ENCODE measurements at regions not wholly inside any gene's neighbourhood (a gene's known extent, or its start where the extent isn't known, plus 50 kb on each side); places are given as distances from the start of the nearest gene placed in this dataset.
"Not testable (repeated sequence)": the region's sequence is repeated elsewhere in the genome, so short reads cannot be mapped to it uniquely, and the experiment has no call there.

DNA sequence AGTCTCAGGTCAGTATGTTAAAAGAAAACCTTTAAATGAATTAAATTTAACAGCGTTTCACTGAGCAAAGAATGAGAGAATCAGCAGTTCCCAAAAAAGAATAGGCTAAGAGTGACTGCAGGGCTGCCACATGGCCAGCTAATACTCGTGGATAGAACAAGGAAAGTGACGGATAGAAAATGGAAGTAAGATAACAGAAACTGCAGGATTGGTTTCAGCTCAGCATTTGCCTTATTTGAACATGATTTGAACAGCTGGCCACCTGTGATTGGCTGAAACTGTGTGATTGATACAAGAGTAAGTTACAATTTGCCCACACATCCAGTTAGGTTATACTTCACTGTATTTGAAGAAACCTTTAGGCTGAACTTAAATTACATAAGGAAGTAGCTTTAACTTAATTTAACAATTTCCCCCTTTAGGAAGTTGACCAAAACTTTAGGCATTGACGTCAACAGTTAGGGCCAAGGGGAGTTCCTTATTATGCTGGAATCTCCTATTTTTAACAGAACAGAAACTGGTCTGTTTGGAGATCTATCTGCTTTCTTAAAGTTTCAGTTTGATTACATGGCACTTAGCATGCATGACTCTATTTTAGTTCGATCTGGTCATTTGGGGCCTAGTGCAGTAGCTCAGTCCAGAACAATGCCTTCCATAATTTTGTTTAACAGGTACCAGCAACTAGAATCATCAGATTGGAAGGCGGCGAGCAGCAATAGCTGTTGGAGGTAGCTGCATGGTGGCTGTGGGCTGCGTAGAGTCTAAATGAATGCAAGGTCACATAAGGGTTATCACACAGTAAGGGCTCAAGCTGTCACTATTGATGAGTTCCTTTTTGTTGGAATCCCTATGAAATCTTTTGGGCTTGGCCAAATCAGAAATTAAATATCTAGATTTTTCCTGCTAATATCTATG is 143.4 kb downstream of the TRIM43 start:
- no peak for TF ChIP-seq CTCF (IDR thresholded peaks at IDR 0.05; ENCODE audit: control insufficient read depth, insufficient read depth, low read depth, low read length, missing control alignments)
- DNase-seq (ENCODE audit: low read depth) = no peak
- H3K4me3 ChIP-seq (ENCODE audit: control insufficient read depth, low read depth, low read length) = no peak overlapping the region

GRCh38 chr2:95738301-95738700 is 146.5 kb downstream of the TRIM43 start:
- no peak for TF ChIP-seq CTCF (IDR thresholded peaks at IDR 0.05; ENCODE audit: control insufficient read depth, insufficient read depth, low read depth, low read length, missing control alignments)
- H3K4me3 ChIP-seq (ENCODE audit: control insufficient read depth, low read depth, low read length) = no peak overlapping the region
- no peak for DNase-seq (ENCODE audit: low read depth)

GRCh38 chr2:95752126-95752525 is 160.3 kb downstream of the TRIM43 start:
- not testable (repeated sequence) for DNase-seq (ENCODE audit: low read depth)

GRCh38 chr2:95753812-95754211 is 162.0 kb downstream of the TRIM43 start:
- not testable (repeated sequence) for H3K4me3 ChIP-seq (ENCODE audit: control insufficient read depth, low read depth, low read length); DNase-seq (ENCODE audit: low read depth)

More at GRCh38 chr2:95752126-95752525, 160.3 kb downstream of the TRIM43 start:
- H3K4me3 ChIP-seq (ENCODE audit: control insufficient read depth, low read depth, low read length) = not testable (repeated sequence)

DNA sequence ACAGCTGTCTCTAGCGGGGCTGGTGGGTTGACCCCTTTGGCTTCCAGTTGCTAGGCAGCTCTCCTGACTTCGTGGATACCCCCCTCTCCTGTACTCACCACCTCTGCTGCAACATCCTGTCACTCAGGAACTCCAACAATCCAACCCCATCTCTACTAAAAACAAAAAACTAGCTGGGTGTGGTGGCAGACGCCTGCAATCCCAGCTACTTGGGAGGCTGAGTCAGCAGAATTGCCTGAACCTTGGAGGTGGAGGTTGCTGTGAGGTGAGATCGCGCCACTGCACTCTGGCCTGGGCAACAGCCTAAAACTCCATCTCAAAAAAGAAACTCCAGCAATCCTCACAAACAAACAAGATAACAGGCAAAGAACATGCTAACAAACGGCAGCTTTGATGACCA is 162.4 kb downstream of the TRIM43 start:
- H3K4me3 ChIP-seq (ENCODE audit: control insufficient read depth, low read depth, low read length); DNase-seq (ENCODE audit: low read depth): not testable (repeated sequence)

DNA sequence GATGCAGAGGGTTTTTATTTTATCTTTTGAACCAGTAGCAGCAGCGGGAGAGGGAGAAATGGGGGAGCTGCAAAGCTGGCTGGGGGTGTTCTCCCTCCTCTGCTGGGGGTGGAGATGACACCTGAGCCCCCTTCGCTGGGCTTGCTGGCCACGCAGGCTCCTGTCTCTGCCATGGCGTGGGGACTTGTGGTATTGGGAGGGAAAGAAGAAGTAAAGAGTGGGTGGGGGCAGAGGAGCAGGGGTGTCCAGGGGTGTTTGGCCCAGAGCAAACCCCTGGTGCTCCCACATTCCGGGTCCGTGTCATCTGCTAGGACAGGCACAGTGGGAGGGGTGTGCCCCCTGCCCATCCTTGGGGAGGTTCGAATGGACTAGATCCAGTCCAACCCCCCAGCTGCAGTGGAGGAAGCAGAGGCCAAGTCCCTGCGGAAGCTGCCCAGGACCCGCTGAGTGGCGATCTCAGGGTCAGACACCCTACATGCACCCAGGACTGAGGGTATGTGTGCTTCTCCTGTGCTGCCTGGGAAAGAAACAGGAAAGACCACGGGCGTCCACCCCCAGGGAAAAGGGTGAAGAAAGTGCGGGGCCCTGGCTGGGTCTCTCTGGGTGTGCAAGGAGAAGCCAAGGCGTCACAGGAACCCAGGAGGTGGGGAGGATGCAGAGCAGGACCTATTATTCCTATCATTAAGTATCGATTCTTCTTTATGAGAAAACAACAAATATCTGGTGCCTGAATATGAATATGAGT is 163.2 kb downstream of the TRIM43 start:
- DNase-seq (ENCODE audit: low read depth) = not testable (repeated sequence)

DNA sequence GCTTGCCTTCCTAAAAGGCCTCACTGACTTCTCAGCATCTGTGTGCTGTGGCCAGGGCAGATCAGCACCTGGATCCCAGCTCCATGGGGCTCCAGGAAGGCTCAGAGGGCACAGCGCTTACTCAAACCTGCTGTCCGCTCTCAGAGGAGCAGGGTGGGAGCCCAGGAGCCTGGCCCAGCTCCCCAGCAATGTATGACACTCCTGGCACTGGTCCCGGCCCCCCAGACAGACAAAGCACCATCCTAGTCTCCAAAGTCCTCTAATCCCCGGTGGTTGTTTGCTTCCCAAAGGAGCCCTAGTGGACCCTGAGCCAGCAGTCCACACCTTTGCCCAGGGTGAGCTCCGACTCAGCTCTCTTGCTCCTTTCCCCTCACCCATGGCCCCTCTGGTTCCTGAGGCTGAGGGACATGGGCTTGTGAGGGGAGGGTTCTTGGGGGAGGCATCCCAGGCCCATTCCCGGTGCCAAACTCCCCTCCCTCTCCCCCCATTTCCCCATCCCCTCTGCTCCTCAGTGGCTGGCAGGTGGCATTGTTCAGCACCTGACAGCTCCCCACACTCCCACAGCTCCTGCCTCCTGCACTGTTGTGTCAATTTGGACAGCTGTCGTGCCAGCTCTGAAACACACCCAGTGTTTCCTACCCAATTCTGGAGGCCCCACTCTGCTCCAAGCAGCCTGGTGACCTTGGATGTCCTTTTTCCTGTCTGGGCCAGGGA is 164.3 kb downstream of the TRIM43 start:
- H3K4me3 ChIP-seq (ENCODE audit: control insufficient read depth, low read depth, low read length); DNase-seq (ENCODE audit: low read depth): not testable (repeated sequence)

More for the DNA sequence above, 163.2 kb downstream of the TRIM43 start:
- H3K4me3 ChIP-seq (ENCODE audit: control insufficient read depth, low read depth, low read length) = not testable (repeated sequence)

DNA sequence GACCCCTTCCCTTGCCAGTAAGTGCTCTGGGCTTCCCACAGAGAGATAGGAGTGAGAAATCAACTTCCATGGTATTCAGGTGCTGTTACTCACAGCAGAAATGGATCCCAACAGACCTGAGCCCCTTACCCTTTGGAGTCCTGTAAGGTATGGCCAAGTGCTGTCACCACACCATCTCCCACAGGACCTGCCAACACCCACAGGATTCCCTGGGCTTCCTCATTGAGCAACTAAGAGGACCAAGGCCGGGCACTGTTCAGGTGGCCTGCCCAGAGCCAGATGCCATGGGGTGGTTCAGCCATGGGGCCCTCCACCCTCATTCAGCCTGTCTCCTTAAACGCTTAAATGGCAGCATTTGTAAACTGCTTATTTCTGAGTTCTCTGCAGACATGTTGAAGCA is 166.2 kb downstream of the TRIM43 start:
- TF ChIP-seq CTCF (IDR thresholded peaks at IDR 0.05; ENCODE audit: control insufficient read depth, insufficient read depth, low read depth, low read length, missing control alignments) = no peak
- no peak overlapping the region for H3K4me3 ChIP-seq (ENCODE audit: control insufficient read depth, low read depth, low read length)
- DNase-seq (ENCODE audit: low read depth) = no peak

All from AG09309 (cell line).